ENCODE measurements at regions not wholly inside any gene's neighbourhood (a gene's known extent, or its start where the extent isn't known, plus 50 kb on each side); places are given as distances from the start of the nearest gene placed in this dataset.

DNA sequence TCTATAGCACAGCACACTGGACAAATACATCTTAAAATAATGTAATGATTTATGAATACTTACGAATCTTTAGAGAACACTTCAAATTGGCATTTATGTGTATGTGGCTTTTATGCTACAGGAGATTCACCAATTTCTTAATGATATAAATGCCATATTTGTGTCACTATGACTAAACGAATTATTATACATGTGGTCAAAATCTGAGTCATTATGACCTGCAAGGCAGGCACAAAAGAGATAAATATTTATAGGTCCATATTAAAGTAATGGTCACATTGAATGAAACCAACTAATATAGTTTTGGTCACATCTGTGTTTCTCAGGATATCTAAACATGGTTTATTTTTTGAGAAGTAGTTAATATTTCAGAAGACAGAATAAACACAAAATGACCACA, 232.3 kb upstream of the SEMA6D start:
- no peaks in the 10 kb centered on the region for H3K36me3 ChIP-seq (ENCODE audit: control insufficient read depth in 3 of 3, insufficient read depth in 3 of 3, low read length in 3 of 3)
- no peaks in the 10 kb centered on the region for H3K4me1 ChIP-seq (ENCODE audit: control insufficient read depth in 3 of 3, insufficient read depth in 3 of 3, low read length in 3 of 3)
- no peak overlapping the region for H3K27ac ChIP-seq (ENCODE audit: low read depth, low read length)
- H3K9ac ChIP-seq (ENCODE audit: low read depth in 1 of 3, low read length in 3 of 3), result no peak overlapping the region
- no peaks in the 10 kb centered on the region for H3K9me3 ChIP-seq (ENCODE audit: control insufficient read depth in 3 of 3, low read length in 3 of 3)
- no peaks in the 10 kb centered on the region for H3K27me3 ChIP-seq (ENCODE audit: control insufficient read depth in 3 of 3, insufficient read depth in 3 of 3, low read length in 3 of 3)
- H3K4me3 ChIP-seq (ENCODE audit: low read length in 3 of 3), result no peak overlapping the region

DNA sequence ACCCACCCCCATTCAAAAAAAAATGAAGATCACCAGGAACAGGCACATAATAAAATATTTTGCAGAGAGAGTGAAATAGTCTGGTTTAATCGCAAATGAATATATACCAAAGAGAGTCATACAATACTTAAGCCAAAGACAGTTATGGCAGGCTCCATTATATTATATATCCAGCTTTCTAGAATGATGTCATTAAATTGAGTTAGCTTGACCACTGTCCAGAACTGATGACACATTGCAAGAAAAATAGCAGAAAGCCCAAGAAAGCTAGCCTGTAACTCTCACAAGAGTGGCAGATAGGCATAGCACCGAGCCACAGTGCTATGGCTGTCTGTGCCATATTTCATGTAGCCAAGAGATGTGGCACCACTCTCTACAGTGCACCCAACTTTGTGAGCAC, 231.9 kb upstream of the SEMA6D start:
- Histone ChIP-seq H3K4me1 (ENCODE audit: control insufficient read depth in 3 of 3, insufficient read depth in 3 of 3, low read length in 3 of 3) (no peaks in the 10 kb centered on the region), H3K36me3 (ENCODE audit: control insufficient read depth in 3 of 3, insufficient read depth in 3 of 3, low read length in 3 of 3) (no peaks in the 10 kb centered on the region), H3K27ac (ENCODE audit: low read depth, low read length) (no peak overlapping the region), H3K9me3 (ENCODE audit: control insufficient read depth in 3 of 3, low read length in 3 of 3) (no peaks in the 10 kb centered on the region), H3K4me3 (ENCODE audit: low read length in 3 of 3) (no peak overlapping the region), H3K27me3 (ENCODE audit: control insufficient read depth in 3 of 3, insufficient read depth in 3 of 3, low read length in 3 of 3) (no peaks in the 10 kb centered on the region), H3K9ac (ENCODE audit: low read depth in 1 of 3, low read length in 3 of 3) (no peak overlapping the region)

DNA sequence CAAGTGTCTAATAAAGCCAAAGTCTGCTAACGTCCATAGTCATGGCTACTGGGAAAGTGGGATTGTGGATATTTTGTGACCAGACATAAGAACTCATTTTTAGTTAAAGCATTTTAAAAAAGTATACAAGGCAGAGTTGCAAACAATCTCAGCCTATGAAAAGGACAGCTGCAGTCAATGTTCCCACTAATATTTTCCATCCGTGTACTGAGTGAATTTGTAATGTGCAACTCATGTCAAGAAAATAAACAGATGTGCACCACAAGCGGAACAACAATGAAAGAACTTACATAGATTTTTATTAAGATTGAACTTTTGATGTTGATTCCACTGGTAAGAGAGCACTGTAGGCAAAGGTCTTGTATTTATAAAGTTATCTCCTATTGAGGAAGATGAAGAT, 231.3 kb upstream of the SEMA6D start:
- no peak overlapping the region for H3K4me3 ChIP-seq (ENCODE audit: low read length in 3 of 3)
- no peaks in the 10 kb centered on the region for H3K9me3 ChIP-seq (ENCODE audit: control insufficient read depth in 3 of 3, low read length in 3 of 3)
- no peak overlapping the region for H3K27ac ChIP-seq (ENCODE audit: low read depth, low read length)
- no peaks in the 10 kb centered on the region for H3K4me1 ChIP-seq (ENCODE audit: control insufficient read depth in 3 of 3, insufficient read depth in 3 of 3, low read length in 3 of 3)
- no peaks in the 10 kb centered on the region for H3K27me3 ChIP-seq (ENCODE audit: control insufficient read depth in 3 of 3, insufficient read depth in 3 of 3, low read length in 3 of 3)
- no peak overlapping the region for H3K9ac ChIP-seq (ENCODE audit: low read depth in 1 of 3, low read length in 3 of 3)
- H3K36me3 ChIP-seq (ENCODE audit: control insufficient read depth in 3 of 3, insufficient read depth in 3 of 3, low read length in 3 of 3), result no peaks in the 10 kb centered on the region

DNA sequence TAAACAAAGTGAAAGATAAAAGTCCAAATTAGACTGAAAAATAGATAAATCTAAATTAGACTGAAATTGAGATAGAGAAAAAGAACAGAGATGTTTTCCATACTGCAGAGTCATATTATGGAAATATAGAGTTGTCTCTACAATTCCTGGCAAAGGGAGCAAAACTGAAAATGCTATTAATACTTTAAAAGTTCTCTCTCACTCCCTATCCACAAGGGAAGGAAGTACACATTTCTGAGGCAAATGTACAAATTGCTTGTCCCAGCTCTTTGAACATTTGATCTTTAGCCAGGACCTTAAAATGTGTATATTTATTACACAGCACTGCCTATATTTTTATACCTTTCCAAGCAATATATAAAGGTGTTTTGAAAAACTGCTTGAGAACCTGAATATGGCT, 225.1 kb upstream of the SEMA6D start:
- Histone ChIP-seq H3K36me3 (ENCODE audit: control insufficient read depth in 3 of 3, insufficient read depth in 3 of 3, low read length in 3 of 3) (no peaks in the 10 kb centered on the region), H3K9ac (ENCODE audit: low read depth in 1 of 3, low read length in 3 of 3) (no peak overlapping the region), H3K27ac (ENCODE audit: low read depth, low read length) (no peak overlapping the region), H3K4me3 (ENCODE audit: low read length in 3 of 3) (no peak overlapping the region), H3K4me1 (ENCODE audit: control insufficient read depth in 3 of 3, insufficient read depth in 3 of 3, low read length in 3 of 3) (no peaks in the 10 kb centered on the region), H3K9me3 (ENCODE audit: control insufficient read depth in 3 of 3, low read length in 3 of 3) (no peaks in the 10 kb centered on the region), H3K27me3 (ENCODE audit: control insufficient read depth in 3 of 3, insufficient read depth in 3 of 3, low read length in 3 of 3) (no peaks in the 10 kb centered on the region)

DNA sequence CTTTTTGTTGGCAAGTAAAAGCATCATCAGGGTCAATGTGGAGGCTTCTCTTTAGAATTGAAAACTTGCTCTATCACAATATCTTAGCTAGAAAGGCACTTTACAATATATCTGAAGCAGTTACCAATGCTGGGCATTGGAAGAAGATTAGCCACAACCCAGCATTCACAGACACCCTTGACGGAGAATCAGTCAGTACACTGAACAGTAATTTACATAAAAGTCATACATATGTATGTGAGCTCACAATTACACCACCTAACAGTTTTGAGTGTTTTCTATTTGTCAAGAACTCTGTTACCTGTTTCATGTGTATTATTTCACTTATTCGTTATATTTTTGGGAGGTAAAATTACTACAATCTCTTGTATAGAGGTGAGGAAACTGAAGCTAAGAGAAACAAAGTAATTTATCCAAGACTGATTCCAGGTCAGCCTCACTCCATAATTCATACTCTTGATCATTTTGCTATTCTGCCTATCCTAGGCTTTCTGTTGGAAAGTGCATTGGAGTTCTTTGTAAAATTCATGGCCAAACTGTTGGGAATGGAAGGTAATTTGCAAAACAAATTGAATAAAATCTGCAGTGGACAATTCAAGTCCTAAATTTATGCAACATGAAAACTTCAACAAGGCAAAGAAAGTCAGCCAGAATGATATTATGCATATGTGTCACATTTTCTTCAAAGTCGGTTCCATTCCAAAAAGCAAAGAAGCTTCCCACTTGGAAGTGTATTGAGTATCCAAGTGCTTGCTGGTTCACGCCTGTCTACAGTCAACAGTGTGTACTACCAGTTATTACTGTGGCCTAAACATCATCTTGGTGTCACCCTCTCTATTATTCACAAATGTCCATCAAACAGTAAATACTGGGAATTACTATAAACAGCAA, 223.7 kb upstream of the SEMA6D start:
- Histone ChIP-seq H3K27me3 (ENCODE audit: control insufficient read depth in 3 of 3, insufficient read depth in 3 of 3, low read length in 3 of 3) (no peaks in the 10 kb centered on the region), H3K9me3 (ENCODE audit: control insufficient read depth in 3 of 3, low read length in 3 of 3) (no peaks in the 10 kb centered on the region), H3K4me3 (ENCODE audit: low read length in 3 of 3) (no peak overlapping the region), H3K4me1 (ENCODE audit: control insufficient read depth in 3 of 3, insufficient read depth in 3 of 3, low read length in 3 of 3) (no peaks in the 10 kb centered on the region), H3K9ac (ENCODE audit: low read depth in 1 of 3, low read length in 3 of 3) (no peak overlapping the region), H3K36me3 (ENCODE audit: control insufficient read depth in 3 of 3, insufficient read depth in 3 of 3, low read length in 3 of 3) (no peaks in the 10 kb centered on the region), H3K27ac (ENCODE audit: low read depth, low read length) (no peak overlapping the region)

DNA sequence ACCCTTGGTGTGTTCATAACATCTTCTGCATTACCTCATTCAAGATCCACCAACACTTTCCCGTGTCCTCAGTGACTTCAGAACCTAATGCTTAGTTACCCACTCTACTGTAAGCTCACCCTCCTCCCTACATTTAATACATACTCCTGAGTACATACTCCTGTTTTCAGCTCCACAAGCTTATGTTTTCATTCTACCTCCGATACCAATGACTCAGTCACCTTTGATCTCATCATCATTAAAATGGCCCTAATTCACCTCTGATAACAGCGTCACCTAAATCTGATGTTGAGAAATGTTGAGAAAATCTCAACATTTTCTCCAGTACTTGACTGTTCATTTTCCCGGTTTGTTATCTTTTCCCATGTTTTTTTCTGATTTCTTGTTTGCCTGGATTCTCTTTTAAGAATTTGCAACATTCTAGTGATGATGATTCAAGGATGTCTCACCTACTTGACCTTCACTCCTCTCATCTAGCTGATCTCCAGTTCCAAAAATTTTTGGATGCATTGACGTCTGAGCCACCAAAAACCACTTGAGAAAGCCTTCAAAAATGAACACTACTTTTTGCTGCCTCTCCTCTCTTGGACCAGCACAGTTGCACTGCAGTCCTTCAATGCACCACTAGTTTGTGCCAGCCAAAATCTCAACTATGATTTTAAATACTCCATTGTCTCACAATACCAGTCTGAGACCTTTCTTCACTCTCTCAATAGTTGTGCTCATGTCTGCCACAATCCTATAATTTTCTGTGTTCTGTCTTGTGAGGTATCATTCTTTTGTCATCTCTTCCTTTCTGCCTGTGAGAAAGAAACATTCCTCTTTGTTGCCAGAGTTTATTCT, 220.7 kb upstream of the SEMA6D start:
- no peaks in the 10 kb centered on the region for H3K27me3 ChIP-seq (ENCODE audit: control insufficient read depth in 3 of 3, insufficient read depth in 3 of 3, low read length in 3 of 3)
- H3K9ac ChIP-seq (ENCODE audit: low read depth in 1 of 3, low read length in 3 of 3), result no peak overlapping the region
- no peak overlapping the region for H3K4me3 ChIP-seq (ENCODE audit: low read length in 3 of 3)
- no peaks in the 10 kb centered on the region for H3K9me3 ChIP-seq (ENCODE audit: control insufficient read depth in 3 of 3, low read length in 3 of 3)
- no peak overlapping the region for H3K27ac ChIP-seq (ENCODE audit: low read depth, low read length)
- no peaks in the 10 kb centered on the region for H3K36me3 ChIP-seq (ENCODE audit: control insufficient read depth in 3 of 3, insufficient read depth in 3 of 3, low read length in 3 of 3)
- H3K4me1 ChIP-seq (ENCODE audit: control insufficient read depth in 3 of 3, insufficient read depth in 3 of 3, low read length in 3 of 3), result no peaks in the 10 kb centered on the region

DNA sequence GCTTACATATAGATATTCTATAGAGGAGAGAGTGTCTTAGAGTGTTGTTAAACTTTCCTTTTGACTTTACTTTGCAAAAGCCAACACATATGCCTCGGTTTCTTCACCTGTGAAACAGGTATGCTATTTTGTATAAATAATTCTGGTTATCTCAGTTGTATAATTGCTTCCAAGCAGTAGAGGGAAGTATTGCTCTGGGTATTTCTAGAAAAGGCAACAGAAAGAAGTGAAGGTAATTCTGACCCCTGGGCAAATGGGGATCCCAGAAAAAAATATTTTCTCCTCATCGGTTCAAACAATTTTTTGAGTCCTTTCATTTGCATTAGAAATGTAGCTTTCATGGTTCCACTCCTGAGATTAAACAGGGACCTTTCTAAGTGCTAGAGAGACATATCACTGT, 216.5 kb upstream of the SEMA6D start:
- H3K9me3 ChIP-seq (ENCODE audit: control insufficient read depth in 3 of 3, low read length in 3 of 3), result no peaks in the 10 kb centered on the region
- H3K4me1 ChIP-seq (ENCODE audit: control insufficient read depth in 3 of 3, insufficient read depth in 3 of 3, low read length in 3 of 3), result peaks cover 0 to 2% (median 1%) of the 10 kb centered on the region in 3 donors
- H3K9ac ChIP-seq (ENCODE audit: low read depth in 1 of 3, low read length in 3 of 3), result no peak overlapping the region
- H3K4me3 ChIP-seq (ENCODE audit: low read length in 3 of 3), result no peak overlapping the region
- no peaks in the 10 kb centered on the region for H3K27me3 ChIP-seq (ENCODE audit: control insufficient read depth in 3 of 3, insufficient read depth in 3 of 3, low read length in 3 of 3)
- H3K27ac ChIP-seq (ENCODE audit: low read depth, low read length), result no peak overlapping the region
- no peaks in the 10 kb centered on the region for H3K36me3 ChIP-seq (ENCODE audit: control insufficient read depth in 3 of 3, insufficient read depth in 3 of 3, low read length in 3 of 3)

DNA sequence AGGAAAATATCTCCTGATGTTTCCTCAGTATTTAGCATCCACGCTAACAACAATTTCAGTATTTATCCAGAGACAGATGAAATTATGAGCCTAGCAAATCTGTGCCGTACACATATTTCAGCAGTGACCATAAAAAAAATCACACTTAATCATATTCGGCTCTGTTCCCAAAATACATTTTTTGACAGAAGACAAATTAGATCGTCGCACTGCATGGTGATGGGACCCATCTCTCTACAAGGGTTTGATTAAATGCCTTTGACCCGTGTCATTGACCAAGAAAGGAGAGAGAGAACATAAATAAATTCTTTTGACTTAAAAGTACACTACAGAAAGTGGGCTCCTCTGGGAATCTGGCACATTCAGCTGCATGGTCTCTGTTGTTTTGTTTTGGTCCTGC, 215.3 kb upstream of the SEMA6D start:
- peaks cover 4 to 12% (median 7%) of the 10 kb centered on the region in 3 donors for H3K4me1 ChIP-seq (ENCODE audit: control insufficient read depth in 3 of 3, insufficient read depth in 3 of 3, low read length in 3 of 3)
- no peaks in the 10 kb centered on the region for H3K27me3 ChIP-seq (ENCODE audit: control insufficient read depth in 3 of 3, insufficient read depth in 3 of 3, low read length in 3 of 3)
- H3K27ac ChIP-seq (ENCODE audit: low read depth, low read length), result no peak overlapping the region
- no peak overlapping the region for H3K4me3 ChIP-seq (ENCODE audit: low read length in 3 of 3)
- H3K9me3 ChIP-seq (ENCODE audit: control insufficient read depth in 3 of 3, low read length in 3 of 3), result no peaks in the 10 kb centered on the region
- H3K9ac ChIP-seq (ENCODE audit: low read depth in 1 of 3, low read length in 3 of 3), result no peak overlapping the region
- no peaks in the 10 kb centered on the region for H3K36me3 ChIP-seq (ENCODE audit: control insufficient read depth in 3 of 3, insufficient read depth in 3 of 3, low read length in 3 of 3)

DNA sequence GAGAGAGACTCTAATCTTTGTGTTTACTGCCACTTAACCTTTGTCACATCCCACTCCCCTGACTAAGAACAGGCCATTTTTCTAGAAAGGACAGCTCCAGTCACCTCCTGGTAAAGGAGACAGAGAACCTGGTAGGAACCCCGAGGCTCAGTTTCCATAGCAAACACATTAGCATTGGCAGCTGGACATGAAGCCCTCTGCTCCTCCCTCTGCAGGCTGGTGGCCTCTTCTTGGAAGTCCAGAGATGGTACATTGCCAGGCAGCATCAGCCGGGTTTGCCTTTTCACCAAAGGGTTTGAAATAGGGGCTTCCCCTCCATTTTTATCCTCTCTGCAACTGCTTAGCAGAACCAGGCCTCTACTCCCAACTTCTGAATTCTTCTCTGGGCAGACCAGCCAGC, 213.4 kb upstream of the SEMA6D start:
- H3K27ac ChIP-seq (ENCODE audit: low read depth, low read length), result no peak overlapping the region
- H3K27me3 ChIP-seq (ENCODE audit: control insufficient read depth in 3 of 3, insufficient read depth in 3 of 3, low read length in 3 of 3), result no peaks in the 10 kb centered on the region
- no peaks in the 10 kb centered on the region for H3K9me3 ChIP-seq (ENCODE audit: control insufficient read depth in 3 of 3, low read length in 3 of 3)
- no peaks in the 10 kb centered on the region for H3K36me3 ChIP-seq (ENCODE audit: control insufficient read depth in 3 of 3, insufficient read depth in 3 of 3, low read length in 3 of 3)
- peaks cover 4 to 12% (median 7%) of the 10 kb centered on the region in 3 donors for H3K4me1 ChIP-seq (ENCODE audit: control insufficient read depth in 3 of 3, insufficient read depth in 3 of 3, low read length in 3 of 3)
- no peak overlapping the region for H3K4me3 ChIP-seq (ENCODE audit: low read length in 3 of 3)
- H3K9ac ChIP-seq (ENCODE audit: low read depth in 1 of 3, low read length in 3 of 3), result no peak overlapping the region

DNA sequence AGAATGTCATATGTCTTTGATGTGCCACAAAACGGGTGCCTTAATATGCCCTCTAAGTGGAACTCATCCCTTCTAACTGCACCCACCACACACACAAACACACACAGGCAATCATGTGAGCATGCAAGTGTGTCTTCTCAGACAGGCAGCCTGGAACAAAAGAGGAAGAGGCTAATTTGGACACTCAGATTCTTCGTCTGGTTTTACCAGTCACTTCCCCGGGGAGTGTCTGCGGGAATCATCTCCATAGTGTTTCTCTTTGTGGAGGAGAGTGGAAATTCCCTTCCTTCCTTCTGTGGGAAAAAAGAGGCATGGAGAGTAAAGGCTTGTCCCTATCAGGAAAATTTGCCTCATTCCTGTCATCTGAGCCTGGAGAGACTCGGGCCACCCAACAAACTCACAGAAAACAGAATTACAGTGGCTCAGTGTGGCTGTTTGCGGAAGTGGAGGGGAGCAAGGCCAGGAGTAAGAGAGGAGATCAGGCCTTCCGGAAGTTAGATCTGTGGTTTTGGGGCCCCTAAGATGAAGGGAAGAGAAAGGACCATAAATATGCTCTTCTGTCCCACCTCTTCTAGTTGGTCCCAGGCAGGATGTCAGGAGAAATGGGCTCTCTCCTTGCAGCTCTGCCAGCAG, 212.6 kb upstream of the SEMA6D start:
- Histone ChIP-seq H3K9ac (ENCODE audit: low read depth in 1 of 3, low read length in 3 of 3) (no peak overlapping the region), H3K36me3 (ENCODE audit: control insufficient read depth in 3 of 3, insufficient read depth in 3 of 3, low read length in 3 of 3) (no peaks in the 10 kb centered on the region), H3K27me3 (ENCODE audit: control insufficient read depth in 3 of 3, insufficient read depth in 3 of 3, low read length in 3 of 3) (no peaks in the 10 kb centered on the region), H3K4me3 (ENCODE audit: low read length in 3 of 3) (no peak overlapping the region), H3K27ac (ENCODE audit: low read depth, low read length) (no peak overlapping the region), H3K9me3 (ENCODE audit: control insufficient read depth in 3 of 3, low read length in 3 of 3) (no peaks in the 10 kb centered on the region), H3K4me1 (ENCODE audit: control insufficient read depth in 3 of 3, insufficient read depth in 3 of 3, low read length in 3 of 3) (peaks cover 4 to 12% (median 7%) of the 10 kb centered on the region in 3 donors)
